Stimulated activated CD8-positive, alpha-beta memory T cell treated with anti-CD3 and anti-CD28 coated beads, Interleukin-15, amount 100 ng/mL, for 48 hours (primary cell): ENCODE measurements at regions not wholly inside any gene's neighbourhood (a gene's known extent, or its start where the extent isn't known, plus 50 kb on each side); places are given as distances from the start of the nearest gene placed in this dataset.

Experiments used
- DNase-seq, 2 donors: peaks; one replicate each; pipeline ENCODE4 v3.0.0-alpha.2; 2020; ENCODE audit warnings: low read depth in 2 of 2

DNA sequence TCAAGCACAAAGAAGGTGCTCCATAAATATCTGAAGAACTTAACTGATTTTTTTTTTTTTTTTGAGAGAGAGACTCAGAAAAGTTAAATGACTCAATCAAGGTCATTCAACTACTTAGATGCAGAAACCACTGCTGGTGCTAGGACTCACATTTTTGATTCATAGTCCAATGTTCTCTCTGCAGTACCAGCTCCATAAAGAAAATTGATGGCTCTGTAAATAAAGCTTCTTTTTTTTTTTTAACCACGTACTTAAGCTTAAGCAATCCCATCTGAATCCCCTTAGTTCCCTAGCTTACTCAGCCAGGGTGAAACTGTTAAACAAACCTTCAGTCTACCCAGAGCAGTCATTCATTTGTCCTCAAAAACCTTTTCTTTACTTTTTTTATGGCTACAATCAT lies 657.0 kb upstream of the WWC1 start:
- no peak for DNase-seq

DNA sequence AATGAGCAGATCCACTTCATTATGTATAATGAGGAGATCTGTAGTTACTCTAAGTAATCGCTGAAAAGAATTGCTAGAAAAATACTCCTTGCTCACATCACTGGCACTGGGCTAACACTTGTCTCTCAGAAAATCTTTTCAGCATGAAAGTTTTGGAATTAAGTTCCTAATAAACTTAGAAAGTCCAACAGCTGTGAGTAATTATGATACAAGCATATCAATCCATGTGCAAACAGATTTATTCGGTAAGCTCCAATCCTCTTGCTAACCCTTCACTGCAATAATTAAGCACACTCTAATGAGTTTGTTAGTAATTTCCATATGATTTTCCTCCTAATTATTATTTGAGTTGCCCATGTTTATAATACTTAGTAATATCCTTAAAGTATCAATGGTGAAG lies 652.6 kb upstream of the WWC1 start:
- DNase-seq: no peak

DNA sequence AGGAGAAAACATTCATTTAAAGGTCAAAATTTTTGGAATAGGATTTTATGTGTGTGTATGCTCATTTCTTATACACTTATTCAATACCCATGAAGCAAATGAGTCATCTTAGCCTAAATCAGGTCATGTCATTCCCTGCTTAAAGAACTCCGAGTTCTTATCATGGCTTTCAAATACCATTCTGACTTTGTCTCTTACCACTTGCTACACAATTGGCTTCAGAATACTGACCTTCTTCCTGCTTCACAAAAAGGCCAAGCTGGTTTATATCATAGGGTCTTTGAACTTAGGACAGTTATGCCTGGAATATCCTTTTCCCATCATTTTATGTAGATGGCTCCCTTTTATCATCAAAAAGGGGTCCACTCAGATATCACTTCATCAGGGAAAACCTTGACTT lies 652.2 kb upstream of the WWC1 start:
- no peak for DNase-seq

DNA sequence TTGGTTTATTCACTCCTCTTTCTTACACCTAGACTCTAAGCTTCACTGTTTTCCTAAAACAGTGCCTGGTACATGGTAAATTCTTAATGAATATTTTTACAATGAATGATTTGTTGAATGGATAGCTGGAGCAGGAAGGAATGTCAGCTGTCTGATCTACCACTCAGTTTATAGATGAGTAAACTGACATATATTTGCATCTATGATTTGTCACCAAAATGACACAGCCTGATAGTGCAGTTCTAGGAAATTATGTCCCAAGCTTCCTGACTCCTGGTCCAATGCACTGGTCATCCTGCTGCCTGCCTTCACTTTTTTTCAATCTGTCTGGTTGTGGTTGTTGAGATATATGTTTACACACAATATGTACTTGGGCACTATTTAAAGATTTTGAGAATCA lies 651.7 kb upstream of the WWC1 start:
- DNase-seq: no peak

DNA sequence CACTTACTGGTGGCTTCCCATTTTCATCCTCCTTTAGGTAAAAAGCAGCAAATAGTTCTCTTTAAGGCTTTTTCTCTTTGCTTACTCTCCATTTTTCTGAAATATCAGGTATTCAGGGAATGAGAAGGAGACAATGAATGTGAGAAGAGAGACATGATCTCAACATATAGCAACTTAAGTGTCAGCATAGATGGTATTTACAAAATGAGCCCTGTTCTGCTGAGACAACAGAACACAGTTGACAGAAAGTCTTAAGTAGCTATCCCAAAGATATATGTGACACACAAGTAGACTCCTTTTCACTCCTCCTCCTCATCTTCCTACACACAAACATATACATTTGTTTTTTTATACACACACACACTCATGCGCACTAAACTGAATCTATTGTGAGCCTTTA lies 649.3 kb upstream of the WWC1 start:
- no peak for DNase-seq

DNA sequence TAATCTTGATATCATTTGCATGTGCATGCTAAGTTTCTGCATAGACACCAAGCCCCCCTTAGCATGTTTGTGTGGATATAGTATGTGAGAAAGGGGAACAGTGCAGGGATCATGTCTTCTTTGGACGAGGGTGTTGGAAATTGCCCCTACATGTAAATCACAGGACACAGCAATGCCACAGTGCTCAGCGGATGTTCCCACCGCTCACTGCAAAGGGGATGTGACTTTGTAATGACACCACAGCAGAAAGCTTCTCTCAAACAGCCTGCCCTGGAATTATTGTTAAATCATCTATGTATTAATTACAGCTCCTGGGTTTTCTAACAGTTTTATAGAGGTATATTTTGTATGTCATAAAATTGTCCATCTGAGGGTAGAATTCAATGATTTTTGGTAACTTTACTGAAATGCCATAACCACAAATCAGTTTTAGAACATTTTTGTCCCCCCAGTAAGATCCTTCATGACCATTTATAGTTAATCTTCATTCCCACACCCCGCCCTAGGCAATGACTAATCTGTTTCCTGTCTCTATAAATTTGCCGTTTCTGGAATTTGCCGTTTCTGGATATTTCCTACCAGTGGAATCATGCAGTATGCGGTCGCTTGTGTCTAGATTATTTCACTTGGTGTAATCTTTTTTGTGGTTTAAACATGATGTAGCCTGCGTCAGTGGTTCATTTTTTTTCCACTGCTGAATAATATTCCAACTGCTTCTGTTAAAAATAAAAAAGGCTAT lies 648.5 kb upstream of the WWC1 start:
- DNase-seq: no peak

DNA sequence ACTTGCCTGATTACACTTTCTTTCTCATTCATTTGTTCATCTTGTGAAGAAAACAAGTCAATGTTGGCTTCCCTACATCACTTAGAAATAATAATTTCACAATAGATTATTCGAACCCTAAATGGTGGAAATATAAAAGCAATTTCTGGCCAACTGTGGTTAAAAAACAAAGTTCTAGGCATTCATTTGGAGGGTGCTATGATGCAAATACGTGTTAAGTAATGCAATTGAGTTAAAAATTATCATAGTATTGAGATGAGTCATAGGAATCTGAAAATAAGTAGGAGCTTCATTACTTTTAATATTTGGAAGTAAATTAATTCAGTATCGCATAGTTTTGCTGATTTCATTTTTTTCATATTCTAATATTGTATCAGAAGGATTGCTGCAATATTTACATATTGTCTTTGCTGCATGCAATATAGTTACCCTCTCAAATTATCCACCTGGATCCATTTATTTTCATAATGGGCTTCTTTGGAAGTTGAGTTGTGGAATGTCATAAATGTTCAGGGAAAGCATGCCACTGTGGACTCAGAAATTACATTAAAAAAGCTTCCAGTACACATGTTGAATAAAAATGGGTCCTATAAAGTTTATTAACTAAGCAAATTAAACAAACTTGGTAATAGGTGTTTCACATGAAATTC lies 647.7 kb upstream of the WWC1 start:
- DNase-seq: no peak

DNA sequence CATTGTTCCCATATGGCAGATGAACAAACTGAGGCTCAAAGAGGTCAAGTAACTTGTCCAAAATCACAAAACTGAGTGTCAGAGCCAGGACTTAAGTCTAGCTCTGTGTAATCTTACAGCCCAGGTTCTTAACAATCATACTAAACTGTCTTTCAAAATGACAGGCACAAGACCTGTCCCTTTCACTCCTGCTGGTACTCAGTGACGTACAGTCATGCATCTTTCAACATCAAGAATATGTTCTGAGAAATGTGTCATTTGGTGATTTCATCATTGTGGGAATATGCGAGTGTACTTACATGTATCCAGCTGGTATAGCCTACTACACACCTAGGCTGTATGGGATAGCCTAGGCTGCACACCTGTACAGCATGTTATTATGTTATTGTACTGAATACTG lies 646.8 kb upstream of the WWC1 start:
- DNase-seq: no peak

DNA sequence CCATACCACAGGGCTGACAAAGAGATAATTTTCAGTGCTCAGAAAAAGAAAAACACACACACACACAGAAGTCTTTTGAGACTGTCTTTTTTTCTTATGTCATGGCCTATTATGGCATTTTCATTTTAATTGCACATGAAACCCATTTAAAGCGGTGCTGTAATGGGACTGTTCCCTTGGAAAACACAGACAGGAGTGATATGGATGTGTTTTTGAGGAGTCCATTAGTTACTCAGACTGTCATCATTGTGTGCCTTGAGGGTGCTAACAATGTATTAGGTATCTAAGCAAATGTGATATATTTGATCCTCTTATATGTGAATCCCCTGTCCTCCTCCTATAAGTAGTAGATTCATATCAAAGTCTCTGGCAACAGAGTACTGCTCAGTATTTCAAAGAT lies 642.0 kb upstream of the WWC1 start:
- DNase-seq: no peak

DNA sequence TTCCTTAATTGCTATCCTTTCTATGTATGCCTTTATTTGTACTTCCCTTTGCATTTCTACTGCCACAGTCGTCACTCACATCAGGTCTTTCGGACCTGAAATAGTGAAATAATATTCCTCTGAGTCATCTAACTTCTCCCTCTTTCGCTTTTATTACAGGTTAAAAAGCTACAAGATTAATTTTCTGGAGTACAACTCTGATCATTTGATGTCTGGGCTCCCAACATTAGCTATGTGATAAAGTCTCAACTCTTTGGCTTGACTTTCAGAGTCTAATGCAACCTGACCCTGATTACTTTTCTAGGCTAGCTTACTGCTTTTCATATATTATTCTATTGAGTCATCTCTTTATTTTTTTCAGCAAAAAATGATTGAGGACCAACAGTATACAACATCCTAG lies 638.8 kb upstream of the WWC1 start:
- no peak for DNase-seq

DNA sequence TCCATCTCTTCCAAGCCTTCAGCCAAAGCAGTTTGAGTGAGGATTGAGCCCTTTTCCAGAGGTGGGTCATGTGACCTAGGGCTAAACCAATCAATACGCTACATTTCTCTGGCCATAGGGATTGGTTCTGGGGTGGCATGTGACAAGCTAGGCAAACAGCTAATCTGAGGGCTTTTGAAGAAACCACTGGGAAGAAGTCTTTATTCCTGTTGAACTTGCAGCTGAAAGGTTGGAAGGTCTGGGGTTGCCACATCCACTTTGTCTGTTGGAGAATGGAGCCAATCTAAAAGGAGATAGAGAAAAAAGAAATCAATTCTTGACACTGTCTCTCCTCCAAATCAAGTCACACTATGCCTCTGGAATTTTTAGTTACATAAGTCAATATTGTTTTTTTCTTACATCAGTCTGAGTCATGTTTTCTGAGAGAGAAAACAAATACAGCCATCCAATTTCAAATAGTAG lies 637.8 kb upstream of the WWC1 start:
- DNase-seq: no peak

DNA sequence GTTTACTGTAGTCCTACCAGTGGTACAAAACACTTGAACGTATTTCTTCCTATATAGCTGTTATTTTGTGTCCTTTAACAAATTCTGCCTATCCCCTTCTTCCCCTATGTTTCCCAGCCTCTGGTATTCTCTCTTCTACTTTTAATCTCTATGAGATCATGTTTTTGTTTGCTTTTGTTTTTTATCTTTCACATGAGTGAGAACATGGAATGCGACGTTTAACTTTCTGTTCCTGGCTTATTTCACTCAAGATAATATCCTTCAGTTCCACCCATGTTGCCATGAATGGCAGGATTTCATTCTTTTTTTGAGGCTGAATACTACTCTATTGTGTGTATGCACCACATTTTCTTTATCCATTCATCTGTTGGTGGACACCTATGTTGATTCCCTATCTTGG lies 634.4 kb upstream of the WWC1 start:
- no peak for DNase-seq

DNA sequence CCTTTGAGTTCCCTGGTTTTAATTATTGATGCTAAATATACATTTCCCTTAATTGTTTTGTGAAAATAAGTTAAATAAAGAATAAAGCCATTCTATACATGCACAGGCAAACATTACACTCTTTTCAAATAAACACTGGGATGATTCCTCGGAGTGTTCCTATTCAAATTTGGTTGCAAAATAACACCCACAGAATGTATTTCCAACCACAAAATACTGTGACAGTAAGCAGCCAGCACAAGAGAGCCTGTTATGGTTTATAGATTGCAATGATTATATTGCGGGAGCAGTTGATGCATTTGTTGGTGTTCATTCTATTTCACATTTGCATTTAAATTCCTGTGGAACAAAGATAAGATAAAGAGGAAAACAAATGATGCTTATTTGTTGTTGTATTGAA lies 632.6 kb upstream of the WWC1 start:
- DNase-seq: no peak

DNA sequence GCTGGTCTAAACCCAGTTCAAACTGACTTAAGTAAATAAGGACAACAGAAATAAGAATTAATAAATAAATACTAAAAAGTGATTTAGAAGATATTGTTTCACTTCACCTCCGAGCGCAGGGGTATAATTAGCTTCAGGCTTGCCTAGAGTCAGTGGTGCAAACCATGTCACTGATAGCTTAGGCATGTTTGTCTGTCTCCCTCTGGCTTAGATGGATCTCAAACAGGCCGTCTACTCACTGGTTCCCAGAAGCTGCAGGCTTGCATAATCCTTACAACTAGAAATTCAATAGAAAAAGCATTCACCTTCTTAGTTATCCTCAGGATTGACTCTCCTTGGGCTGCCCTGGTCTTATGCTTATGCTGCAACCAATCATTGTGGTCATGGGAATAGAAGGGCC lies 629.8 kb upstream of the WWC1 start:
- no peak for DNase-seq

DNA sequence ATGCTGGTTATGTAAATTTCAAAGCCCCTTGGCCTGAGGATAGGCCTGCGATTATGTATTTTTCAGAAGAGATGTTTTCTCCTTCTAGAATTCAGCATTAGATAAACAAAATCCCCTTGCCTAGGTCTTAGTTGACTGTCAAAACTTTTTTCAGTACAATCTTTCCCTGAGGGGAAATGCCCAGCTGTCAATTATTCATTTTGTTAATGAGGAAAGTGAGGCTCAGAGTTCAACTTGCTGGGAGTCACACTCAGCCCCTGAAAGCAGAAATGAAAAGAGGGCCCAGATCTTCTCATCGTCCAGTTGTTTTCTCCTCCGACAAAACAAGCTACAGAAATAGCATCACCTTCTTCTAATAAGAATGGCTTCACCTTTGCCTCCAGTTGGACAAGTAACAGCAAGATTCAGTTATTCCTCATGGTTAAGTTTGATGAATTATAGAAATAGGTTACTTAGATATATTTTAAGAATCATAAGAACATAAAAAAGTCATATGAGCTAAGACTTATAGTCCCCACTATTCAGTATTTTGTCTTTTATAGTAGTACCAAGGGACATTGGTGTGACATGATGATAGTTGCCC lies 627.1 kb upstream of the WWC1 start:
- DNase-seq: no peak

DNA sequence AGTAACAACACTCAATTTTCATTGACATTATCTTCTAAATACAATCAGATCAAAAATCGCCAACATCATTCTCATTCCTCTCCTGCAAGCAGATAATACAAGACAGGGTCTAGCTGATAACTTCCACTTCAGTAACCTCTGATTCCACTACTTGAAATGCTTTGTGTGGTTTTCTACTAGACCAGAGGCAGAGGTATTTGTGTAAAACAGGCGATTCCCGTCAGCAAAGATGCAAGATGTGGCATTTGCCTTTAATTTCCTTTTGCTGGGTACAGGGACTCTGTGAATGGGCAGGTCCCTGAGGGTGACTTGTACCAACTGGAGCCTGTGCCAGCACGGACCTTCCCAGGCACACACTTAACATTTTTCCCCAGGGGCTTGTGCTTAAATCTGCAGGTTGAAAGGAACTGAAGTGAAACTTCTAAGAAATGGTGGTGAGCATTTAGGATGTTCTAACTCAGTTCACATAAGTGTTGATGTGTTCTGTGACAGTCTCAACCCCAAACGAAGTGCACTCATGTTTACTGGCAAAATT lies 625.5 kb upstream of the WWC1 start:
- DNase-seq: no peak

DNA sequence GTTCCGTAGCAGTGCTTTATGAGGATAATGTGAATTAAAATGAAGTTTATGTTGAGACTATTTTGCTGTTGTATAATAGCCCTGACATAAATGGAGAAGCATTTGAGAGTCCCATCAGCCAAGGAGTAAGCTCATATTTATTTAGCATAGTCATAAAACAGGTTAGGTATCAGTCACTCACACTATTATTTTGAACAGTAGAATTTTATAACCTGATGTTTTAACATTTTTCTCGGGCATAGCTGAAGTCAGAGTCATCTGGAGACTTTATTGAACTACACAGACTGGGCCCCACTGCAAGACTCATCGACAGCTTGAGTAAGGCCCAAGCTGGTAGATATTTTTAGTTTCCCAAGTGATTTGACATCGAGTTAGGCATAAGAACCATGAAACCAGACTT lies 620.3 kb upstream of the WWC1 start:
- no peak for DNase-seq

DNA sequence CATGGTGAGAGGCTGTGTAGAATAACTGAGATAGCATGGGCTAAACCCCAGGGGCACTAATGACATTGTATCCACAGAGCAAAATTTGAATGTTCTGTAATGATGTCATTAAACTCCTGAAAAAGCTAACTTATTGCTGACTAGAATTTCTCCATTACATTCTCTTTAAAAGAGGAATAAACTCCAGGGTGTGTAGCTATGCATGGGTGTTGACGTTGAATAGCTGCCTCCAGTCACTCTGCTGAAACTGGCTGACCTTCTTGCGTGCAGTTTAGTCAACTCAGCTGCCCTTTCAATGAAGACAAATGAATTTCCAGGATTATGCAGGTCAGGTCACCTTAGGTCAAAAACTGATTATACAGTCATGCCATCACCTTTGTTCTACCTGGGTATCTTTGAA lies 617.5 kb upstream of the WWC1 start:
- no peak for DNase-seq

DNA sequence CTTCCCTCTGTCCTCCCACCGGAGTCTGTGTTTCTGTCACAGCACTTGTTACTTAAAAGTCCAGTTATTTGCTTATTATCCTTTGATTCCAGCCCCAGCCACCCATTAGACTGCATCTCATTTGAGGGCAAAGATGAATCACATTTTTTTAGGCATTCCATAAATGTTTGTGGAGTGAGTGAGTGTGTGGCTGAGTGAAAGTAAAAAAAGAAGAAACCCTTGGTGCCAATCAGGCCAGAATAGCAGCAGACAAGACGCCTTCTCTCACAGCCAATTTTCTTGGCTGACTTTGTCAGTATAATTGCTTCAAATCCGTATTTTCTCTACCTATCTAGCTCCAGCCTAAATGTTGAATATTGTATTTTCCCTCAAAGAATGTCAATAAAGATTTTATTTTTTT lies 613.0 kb upstream of the WWC1 start:
- no peak for DNase-seq

DNA sequence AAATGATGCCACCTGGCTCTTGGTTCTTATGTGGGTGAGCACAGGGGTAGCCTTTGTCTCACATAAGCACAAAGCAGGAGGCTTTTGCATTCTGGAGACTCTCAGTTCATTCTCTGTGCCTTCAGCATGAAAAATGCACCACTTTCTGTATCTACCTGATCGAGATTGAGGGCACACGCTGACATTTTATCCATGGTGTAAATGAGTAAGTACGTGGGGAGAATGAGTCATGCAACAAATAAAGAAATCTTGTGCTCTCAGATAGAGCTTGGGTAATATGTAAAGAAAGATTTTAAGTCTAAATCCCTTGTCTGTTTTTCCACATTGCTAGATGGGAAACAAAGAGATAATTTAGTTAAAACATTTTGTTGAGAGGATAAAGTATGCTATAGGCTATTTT lies 607.2 kb upstream of the WWC1 start:
- DNase-seq: no peak

DNA sequence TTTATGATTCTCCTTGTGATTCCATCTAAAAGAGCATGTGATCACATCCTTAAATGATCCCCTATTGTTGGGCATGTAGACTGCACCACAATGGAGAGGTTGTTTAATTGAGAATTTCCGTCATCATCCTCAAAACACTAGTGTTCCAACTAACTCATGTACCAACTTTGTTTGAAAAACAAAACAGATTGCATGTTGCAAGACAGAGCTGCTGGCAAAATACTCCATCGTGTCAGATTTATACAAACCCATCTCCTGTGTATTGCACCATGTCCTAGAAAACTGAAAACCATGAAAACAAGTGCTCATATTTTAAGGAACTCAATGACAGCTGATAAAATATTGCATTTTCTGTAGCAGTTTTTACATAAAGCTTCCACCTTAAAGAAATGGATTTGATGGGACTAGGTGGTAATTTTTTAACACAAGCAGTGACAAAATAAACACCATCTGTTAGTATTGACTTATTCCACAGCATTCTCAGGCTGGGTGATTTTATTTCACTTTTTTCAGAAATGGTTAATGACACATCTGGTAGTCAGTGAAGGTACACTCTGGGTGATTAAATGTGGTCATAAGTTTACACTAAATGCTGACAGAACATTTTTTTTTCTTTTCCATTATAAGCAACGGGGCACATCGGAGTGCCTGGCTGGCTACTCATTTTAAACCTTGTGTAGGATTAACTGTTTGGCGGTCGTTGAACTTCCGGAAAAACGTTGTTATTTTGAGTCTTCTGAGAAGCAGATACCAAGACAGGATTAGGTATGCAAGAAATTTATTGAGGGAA lies 602.9 kb upstream of the WWC1 start:
- no peak for DNase-seq
